ENCODE measurements at regions not wholly inside any gene's neighbourhood (a gene's known extent, or its start where the extent isn't known, plus 50 kb on each side); places are given as distances from the start of the nearest gene placed in this dataset.
"Not testable (repeated sequence)": the region's sequence is repeated elsewhere in the genome, so short reads cannot be mapped to it uniquely, and the experiment has no call there.

- no peak for DNase-seq (ENCODE audit: low spot score)
Observed at GRCh38 chr12:114616081-114616480, 67.9 kb downstream of the TBX3 start.

DNA sequence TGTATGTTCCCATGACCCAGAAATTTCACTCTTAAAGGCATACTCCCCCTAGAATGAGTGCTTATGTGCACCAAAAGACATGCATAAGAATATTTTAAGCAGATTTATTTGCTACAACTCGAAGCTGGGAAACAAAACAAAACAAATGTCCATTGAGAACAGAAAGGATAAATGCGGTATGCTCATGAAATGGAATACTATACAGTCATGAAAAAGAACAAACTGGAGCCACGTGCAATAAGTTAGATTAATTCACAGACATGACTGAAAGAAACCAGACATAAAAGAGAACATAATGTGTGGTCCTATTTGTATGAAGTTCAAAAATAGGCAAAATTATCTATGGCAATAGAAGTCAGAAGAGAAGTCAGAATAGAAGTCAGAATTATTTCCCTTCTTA lies 69.9 kb downstream of the TBX3 start:
- DNase-seq (ENCODE audit: low spot score), result no peak

DNA sequence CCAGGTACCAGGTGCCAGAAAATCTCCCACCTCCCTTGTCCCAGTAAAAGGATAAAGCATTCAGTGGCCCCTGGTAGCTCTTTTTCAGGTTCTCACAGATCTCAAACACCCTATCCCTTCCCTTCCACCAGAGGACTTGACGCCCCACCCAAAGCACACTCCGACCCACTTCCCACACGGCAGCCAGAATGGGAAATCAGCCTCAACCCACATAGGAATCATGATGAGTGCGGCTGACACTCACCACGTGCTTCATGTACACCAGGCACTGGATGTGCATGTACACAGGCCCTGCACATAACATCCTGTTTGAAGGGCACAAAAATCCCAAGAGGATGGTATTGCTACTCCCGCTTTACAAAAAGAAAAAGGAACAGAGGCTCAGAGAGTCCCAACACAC lies 71.9 kb downstream of the TBX3 start:
- no peak for DNase-seq (ENCODE audit: low spot score)

- DNase-seq (ENCODE audit: low spot score), result no peak
Observed at GRCh38 chr12:114611145-114612018, 72.6 kb downstream of the TBX3 start.

DNA sequence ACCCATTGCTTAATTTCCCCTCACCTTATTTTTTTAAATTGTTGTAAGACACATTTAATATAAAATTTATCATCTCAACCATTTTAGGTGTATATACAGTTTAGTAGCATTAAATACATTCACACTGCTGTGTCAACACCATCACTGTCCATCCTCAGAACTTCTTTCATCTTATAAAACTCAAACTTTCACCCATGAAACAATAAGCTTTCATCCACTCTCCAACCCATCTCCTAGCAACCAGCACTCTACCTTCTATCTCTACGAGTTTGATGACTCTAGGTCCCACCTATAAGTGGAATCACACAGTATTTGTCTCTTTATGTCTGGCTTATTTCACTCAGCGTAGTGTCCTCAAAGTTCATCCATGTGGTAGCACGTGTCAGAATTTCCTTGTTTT lies 75.5 kb downstream of the TBX3 start:
- no peak for DNase-seq (ENCODE audit: low spot score)

DNA sequence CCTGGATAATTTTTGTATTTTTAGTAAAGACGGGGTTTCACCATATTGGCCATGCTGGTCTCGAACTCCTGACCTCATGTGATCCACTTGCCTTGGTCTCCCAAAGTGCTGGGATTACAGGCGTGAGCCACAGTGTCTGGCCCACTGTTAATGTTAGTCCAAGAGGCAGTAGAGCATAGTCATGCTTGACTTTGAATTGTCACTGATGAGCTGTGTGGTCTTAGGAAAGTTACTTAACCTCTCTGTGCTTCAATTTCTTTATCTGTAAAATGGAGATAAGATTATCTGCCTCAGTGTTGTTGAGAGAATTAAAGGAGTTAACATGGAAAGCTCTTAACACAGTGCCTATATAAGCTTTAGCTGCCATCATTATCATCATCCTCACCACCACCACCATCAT lies 78.1 kb downstream of the TBX3 start:
- DNase-seq (ENCODE audit: low spot score), result no peak

GRCh38 chr12:114604606-114605005 lies 79.4 kb downstream of the TBX3 start:
- no peak for DNase-seq (ENCODE audit: low spot score)

DNA sequence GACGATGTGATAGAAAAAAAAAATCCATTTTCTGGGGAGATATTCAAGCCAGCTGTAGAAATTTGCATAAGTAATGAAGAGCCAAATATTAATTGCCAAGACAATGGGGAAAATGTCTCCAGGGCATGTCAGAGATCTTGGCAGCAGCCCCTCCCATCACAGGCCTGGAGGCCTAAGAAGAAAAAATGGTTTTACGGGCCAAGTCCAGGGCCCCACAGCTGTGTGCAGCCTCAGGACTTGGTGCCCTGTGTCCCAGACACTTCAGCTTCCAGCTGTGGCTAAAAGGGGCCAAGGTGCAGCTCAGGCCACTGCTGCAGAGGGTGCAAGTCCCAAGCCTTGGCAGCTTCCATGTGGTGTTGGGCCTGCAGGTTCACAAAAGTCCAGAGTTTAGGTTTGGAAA lies 83.4 kb downstream of the TBX3 start:
- DNase-seq (ENCODE audit: low spot score), result not testable (repeated sequence)

DNA sequence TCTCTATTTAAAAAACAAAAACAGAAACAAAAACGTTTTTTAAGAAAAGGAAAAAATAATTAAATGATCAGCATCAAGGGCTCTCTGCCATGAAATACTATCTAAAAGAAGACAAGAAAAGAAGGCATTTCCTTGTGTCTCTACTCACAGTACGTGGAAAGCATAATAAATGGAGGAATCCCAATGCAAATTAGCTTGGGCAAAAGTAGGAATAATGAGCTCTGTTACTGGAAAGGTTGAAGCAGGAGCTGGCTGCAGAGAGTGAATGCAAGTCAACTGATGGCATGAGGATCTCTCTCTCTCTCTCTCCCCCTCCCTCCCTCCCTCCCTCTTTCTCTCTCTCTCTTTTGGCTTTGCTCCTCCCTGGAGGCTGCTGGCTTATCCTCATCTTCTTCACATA lies 85.9 kb downstream of the TBX3 start:
- DNase-seq (ENCODE audit: low spot score), result no peak

- DNase-seq (ENCODE audit: low spot score), result no peak
Observed at GRCh38 chr12:114592946-114593345, 91.0 kb downstream of the TBX3 start.

DNA sequence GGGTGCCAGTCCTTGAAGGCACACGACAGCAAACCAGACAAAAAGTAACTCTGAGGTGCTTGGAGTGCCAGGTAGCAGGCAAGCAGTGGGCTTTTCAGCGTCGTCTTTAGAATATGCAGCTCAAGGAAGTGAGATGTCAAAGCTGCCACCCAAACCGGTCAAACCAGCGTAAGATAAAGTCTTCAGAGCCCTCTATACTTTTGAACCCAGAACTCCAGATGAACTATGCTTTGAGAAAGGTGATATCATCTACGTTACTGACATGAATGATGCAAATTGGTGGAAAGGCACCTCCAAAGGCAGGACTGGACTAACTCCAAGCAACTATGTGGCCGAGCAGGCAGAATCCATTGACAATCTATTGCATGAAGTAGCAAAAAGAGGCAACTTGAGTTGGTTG lies 95.9 kb downstream of the TBX3 start:
- DNase-seq (ENCODE audit: low spot score), result no peak

- no peak for DNase-seq (ENCODE audit: low spot score)
Observed at GRCh38 chr12:114580306-114580705, 103.7 kb downstream of the TBX3 start.

GRCh38 chr12:114579389-114579788 lies 104.6 kb downstream of the TBX3 start:
- no peak for DNase-seq (ENCODE audit: low spot score)

DNA sequence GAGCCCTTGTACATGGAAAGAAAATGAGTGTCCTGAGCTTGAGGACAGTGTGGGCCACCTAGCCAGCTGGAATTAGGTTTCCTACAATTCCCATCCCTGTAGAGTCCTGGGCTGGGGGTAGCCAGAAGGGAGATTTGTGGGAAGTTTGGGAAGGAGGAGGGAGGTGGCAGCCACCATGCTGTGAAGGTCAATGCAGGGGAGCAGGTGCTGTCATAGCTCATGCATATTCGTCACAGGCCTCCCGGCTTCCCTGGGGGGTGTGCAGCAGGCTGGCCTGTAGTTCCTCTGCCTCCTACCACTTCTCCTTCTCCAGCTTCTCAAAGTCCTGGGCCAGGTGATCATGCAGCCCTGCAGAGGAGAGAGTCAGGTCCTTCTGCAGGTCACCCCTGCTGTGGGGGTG lies 121.3 kb downstream of the TBX3 start:
- no peak for DNase-seq (ENCODE audit: low spot score)

DNA sequence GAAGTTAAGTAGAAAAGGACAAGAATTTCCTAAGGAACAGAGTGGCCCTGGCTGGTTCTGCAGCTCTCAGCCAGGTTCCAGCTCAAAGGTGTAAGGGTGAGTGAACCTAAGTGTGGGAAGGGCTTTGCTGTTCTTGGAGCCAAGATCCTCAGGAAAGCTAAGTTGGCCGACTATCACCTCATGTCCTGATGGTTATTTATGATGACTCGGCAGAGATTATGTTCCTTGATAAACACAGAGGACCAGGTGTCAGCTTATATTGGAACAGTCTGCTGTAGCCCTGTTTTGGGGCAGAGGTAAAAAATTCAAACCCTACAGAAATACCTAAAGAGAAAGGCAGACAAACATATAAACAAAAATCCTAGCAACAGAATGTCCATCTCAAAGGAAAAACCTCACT lies 128.5 kb downstream of the TBX3 start:
- no peak for DNase-seq (ENCODE audit: low spot score)

GRCh38 chr12:114547636-114548035 lies 136.3 kb downstream of the TBX3 start:
- DNase-seq (ENCODE audit: low spot score), result no peak

- DNase-seq (ENCODE audit: low spot score), result no peak
Observed at GRCh38 chr12:114530417-114530816, 124.5 kb upstream of the TBX5 start.

DNA sequence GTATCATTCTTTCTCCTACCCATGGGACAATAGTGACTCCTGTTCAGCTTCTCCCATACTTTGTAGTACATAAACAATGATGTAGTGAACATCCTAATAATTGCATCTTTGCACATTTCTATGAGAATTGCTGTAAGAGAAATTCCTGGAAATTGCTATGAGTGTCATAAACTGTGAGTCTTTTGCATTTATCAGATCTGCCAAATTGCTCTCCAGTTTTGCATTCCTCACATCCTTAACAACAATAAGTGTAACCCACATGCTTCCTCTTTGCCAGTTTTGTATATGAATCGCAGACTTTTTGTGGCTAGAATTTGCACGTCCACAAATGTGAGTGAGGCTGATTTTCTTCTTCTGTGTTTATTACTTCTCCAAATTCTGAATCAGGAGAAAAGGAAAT lies 124.0 kb upstream of the TBX5 start:
- peak; percentile 14 for DNase-seq (ENCODE audit: low spot score)

- no peak for DNase-seq (ENCODE audit: low spot score)
Observed at GRCh38 chr12:114528766-114529165, 122.8 kb upstream of the TBX5 start.

DNA sequence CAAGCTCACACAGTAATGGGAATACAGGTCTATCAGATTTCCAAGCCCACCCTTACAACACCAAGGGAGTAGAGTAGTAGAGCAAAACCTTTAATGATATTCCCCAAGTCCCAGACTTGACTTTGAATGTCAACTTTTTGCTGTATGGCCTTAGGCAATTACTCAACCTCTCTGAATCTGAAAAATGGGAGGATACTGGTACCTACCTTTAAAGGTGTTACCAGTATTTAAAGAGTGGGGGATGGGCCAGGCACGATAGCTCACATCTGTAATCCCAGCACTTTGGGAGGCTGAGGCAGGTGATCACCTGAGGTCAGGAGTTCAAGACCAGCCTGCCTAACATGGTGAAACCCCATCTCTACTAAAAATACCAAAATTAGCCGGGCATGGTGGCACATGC lies 115.2 kb upstream of the TBX5 start:
- not testable (repeated sequence) for DNase-seq (ENCODE audit: low spot score)

DNA sequence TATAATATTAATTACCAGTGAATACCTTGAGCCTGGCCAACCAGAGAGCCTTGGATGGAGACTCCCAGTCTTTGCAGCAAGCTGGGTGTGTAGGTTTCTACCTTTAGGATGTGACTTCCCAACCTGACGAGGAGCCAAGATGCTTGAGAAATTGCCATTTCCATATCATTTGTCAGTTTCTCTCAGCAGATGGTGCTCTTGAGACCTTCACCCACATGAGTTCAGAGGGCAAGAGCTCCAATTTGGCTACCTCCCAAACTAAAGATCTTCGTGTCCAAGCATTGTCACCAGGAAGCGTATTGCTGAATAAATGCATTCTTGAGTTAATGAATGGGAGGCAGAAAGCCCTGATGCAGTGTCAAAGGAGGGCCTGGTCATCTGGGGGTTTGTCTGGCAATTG lies 106.4 kb upstream of the TBX5 start:
- no peak for DNase-seq (ENCODE audit: low spot score)

- DNase-seq (ENCODE audit: low spot score), result peak; percentile 89
Observed at GRCh38 chr12:114508529-114509129, 102.7 kb upstream of the TBX5 start.

DNA sequence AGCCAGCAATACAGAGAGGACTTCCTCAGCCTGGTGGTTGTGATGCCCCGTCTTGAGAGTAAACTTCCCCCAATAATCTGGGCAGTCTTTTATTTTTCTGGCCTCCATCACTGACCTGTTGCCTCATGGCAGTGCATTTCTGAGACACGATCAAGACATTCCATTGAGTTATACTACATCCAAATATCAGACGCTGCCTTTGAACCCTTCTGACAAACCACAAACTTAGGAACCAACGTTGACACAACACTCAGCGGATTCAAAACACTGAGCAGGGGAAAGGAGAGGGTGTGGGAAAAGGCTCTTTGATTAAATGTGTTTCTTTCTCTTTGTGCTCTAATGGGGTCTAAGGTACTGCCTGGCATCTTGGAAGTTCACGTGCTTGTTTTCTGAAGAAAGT lies 100.7 kb upstream of the TBX5 start:
- DNase-seq (ENCODE audit: low spot score), result no peak

DNA sequence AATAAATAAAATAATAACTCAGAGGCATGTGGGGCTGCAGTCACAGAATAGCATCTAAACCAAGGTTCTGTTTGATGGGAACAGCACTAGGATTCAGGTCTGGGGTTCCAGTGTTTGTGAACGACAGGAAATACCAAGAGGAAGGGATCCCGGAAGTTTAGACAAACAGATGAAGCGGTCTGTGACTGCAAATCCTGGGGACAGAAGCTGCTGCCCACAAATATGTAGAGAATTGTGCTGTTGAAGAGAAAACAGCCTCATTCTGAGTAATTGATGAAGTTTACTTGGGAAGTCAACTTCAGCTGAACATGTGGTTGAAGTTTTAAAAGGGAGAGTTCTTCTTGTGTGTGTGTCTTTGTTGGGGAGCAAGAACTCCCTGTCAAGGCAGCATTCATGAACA lies 98.4 kb upstream of the TBX5 start:
- peak; percentile 63 for DNase-seq (ENCODE audit: low spot score)

Measured in AG08395 (cell line).